Bone marrow (tissue), 2 donors: ENCODE measurements at regions not wholly inside any gene's neighbourhood (a gene's known extent, or its start where the extent isn't known, plus 50 kb on each side); places are given as distances from the start of the nearest gene placed in this dataset.
"Not testable (repeated sequence)": the region's sequence is repeated elsewhere in the genome, so short reads cannot be mapped to it uniquely, and the experiment has no call there.

Source experiments
- DNase-seq, 2 donors: peaks; one replicate each; lab custom pipeline; 2025; lab: John Stamatoyannopoulos, UW

- no peak for DNase-seq
Measured at GRCh38 chr7:82566752-82567151, 123.2 kb upstream of the CACNA2D1 start.

- no peak for DNase-seq
Measured at GRCh38 chr7:82562716-82563404, 119.3 kb upstream of the CACNA2D1 start.

- DNase-seq: no peak
Measured at GRCh38 chr7:82559193-82559805, 115.7 kb upstream of the CACNA2D1 start.

DNA sequence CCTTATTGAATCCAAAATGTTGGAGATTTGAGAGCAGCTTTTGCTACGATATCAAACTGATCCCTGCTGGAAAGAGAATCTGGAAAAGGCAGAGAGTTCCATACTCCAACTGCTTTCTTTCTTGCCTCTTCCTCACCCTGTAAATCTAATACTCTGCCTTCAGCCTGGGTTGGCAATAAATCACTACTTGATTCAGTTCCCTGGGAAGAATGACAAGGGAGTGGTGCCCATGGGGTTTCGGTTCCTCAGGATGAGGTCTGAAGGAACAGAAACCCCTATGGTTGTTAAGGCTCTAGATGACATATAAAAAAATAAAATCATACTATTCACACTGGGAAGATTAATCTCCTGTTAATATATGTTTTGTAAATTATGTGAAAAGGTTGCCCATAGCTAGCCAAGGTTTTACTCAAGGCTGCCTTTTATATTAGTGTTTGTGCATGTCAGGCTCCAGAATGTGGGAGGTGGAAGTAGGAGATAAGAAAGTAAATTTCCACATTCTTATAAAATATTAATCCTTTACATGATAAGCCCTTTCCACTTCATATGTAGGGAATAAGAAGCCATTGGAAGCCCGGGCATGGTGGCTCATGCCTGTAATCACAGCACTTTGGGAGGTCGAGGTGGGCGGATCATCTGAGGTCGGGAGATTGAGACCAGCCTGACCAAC lies 106.2 kb upstream of the CACNA2D1 start:
- no peak for DNase-seq

- DNase-seq: no peak
Measured at GRCh38 chr7:82548141-82548688, 104.6 kb upstream of the CACNA2D1 start.

DNA sequence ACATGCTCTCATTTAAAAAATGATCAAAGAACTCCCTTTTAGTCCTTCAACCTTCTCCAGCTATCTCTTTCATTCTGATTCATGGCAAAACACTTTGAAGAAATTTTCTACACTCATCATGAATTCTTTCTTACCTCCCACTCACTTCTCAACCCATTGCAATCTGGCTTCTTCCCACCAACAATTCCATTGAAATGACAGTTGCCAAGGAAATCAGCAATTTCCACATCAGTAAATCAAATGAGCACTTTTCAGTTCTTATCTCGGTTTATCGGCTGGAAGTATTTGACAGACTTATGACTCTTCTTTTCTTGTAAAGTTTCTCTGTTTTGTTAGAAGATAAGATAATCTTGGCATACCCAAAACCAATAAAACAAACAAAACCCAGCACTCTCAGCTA lies 99.1 kb upstream of the CACNA2D1 start:
- DNase-seq: no peak

- DNase-seq: no peak
Measured at GRCh38 chr7:82539969-82540368, 96.4 kb upstream of the CACNA2D1 start.

GRCh38 chr7:82534684-82535083 lies 91.1 kb upstream of the CACNA2D1 start:
- no peak for DNase-seq

GRCh38 chr7:82530361-82530760 lies 86.8 kb upstream of the CACNA2D1 start:
- no peak for DNase-seq

DNA sequence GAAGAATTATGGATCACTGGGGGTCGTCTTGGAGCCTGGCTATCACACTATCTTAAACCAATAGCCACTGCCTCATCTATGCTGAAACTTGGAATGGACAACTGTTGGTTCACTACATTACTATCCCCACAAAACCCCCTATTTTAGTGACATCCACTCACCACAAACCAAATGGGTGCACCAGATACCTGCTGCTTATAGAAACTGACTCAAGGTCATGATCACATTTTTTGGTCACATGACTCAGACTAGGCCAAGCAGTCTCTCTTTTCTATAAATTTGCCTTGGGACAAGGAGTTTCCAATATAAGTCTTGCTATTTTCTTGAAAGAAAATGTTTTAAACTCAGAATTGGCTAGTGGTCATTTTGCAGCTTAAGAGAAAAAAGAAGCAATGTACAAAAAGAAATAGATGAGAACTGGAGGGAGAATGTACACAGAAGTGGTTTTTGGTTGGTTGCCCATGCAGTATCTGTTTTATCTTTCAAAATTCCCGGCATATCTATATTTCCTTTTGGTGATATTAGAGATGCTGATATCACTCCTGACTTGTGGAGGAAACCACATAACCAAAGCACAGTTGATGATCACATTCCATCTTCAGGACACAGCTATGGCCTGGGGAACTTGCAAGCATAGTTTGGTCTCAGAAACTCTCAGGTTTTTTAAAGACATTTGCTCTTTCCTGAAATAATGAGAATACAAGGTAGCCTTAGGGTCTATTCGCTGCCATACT lies 85.2 kb upstream of the CACNA2D1 start:
- DNase-seq: no peak

DNA sequence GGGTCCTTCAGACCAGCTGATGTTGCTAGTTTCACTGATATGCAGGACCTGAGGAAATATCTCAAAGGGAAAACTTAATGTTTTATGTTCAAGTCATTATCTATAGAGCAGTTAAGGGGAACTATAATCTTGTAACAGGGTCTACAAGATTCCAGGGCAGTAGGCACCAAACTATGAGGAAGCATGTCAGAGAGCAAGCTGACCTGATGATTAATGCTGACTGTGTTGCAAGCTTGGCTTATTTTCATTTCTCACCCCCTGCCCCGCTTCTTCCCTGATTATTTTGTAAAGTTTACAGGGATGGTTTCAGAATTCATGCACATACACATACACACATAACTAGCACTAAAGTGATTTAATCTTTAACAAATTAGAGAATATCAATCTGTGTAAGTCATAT lies 84.3 kb upstream of the CACNA2D1 start:
- DNase-seq: no peak

GRCh38 chr7:82521906-82522445 lies 78.4 kb upstream of the CACNA2D1 start:
- no peak for DNase-seq

DNA sequence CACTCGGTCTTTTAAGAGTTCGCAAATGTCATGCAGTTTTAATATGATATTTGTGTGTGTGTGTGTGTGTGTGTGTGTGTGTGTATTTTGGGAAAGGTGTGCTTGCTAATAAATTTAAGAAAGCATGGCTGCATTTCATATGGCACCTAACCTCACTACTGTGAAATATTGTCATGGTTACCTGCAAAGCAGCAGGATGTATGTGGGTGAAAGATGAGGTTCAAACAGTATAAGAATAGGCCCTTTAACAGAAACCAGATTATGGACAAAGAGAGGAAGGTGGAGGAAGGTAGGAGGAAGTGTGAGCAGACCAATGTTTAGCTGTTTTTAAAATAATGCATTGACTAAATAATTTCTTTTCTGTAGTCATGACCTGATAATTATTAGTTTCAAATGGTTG lies 73.5 kb upstream of the CACNA2D1 start:
- DNase-seq: no peak

- no peak for DNase-seq
Measured at GRCh38 chr7:82511542-82511941, 68.0 kb upstream of the CACNA2D1 start.

GRCh38 chr7:82507976-82508677 lies 64.5 kb upstream of the CACNA2D1 start:
- DNase-seq: no peak

GRCh38 chr7:82507365-82507975 lies 63.9 kb upstream of the CACNA2D1 start:
- no peak for DNase-seq

- no peak for DNase-seq
Measured at GRCh38 chr7:82506702-82507101, 63.1 kb upstream of the CACNA2D1 start.

DNA sequence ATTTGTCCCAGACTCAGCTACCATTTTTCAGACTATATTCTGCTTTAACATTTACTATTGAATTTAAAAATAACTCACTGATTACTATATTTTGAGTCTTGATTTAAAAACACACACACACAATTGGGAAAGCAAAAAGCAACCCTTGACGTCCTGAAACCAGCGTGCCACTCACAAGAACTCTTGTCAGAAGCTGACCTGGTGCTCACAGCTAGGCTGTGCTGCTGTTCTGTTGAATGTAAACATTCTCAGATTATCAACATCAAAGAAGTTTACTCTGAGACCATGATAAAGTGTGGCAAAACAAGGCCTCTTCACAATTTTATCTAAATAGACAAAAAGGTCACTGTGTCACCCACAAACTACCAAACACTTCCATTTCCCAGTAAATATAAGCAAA lies 62.6 kb upstream of the CACNA2D1 start:
- no peak for DNase-seq

GRCh38 chr7:82501346-82501745 lies 57.8 kb upstream of the CACNA2D1 start:
- no peak for DNase-seq

- DNase-seq: not testable (repeated sequence)
Measured at GRCh38 chr7:82499546-82499945, 56.0 kb upstream of the CACNA2D1 start.

DNA sequence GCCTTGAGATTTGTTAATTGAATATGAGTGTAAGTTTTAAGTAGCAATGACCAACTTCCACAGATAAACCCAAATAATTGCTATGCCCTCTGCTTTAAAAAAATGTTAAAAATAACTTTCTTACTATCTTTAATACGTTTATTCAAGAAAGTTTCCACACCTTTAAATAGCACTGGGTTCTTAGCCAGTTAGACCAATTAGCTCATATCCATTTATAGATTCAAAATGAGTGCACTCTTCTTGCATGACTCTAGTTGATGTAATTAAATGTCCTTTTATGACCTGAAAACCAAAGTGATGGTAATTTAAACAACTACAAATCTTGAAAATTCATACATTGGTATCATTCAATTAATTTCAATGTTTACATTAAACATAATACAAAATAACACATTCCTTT lies 50.8 kb upstream of the CACNA2D1 start:
- DNase-seq: no peak
